ENCODE measurements at regions not wholly inside any gene's neighbourhood (a gene's known extent, or its start where the extent isn't known, plus 50 kb on each side); places are given as distances from the start of the nearest gene placed in this dataset.

- no peak for DNase-seq (ENCODE audit: low spot score)
Measured at GRCh38 chr18:46346896-46347630, 242.9 kb downstream of the HAUS1 start.

- no peak for DNase-seq (ENCODE audit: low spot score)
Measured at GRCh38 chr18:46350598-46351159, 246.5 kb downstream of the HAUS1 start.

- no peak for DNase-seq (ENCODE audit: low spot score)
Measured at GRCh38 chr18:46352520-46353250, 248.5 kb downstream of the HAUS1 start.

- no peak for DNase-seq (ENCODE audit: low spot score)
Measured at GRCh38 chr18:46353460-46353859, 249.3 kb downstream of the HAUS1 start.

GRCh38 chr18:46356278-46357033, 252.3 kb downstream of the HAUS1 start:
- DNase-seq (ENCODE audit: low spot score): no peak

GRCh38 chr18:46360102-46360699, 256.0 kb downstream of the HAUS1 start:
- DNase-seq (ENCODE audit: low spot score): no peak

- DNase-seq (ENCODE audit: low spot score): peak; percentile 35
Measured at GRCh38 chr18:46360866-46361265, 256.7 kb downstream of the HAUS1 start.

- DNase-seq (ENCODE audit: low spot score): no peak
Measured at GRCh38 chr18:46362533-46362932, 258.3 kb downstream of the HAUS1 start.

GRCh38 chr18:46364048-46364447, 259.9 kb downstream of the HAUS1 start:
- DNase-seq (ENCODE audit: low spot score): no peak

- DNase-seq (ENCODE audit: low spot score): no peak
Measured at GRCh38 chr18:46366201-46366600, 262.0 kb downstream of the HAUS1 start.

GRCh38 chr18:46366751-46367376, 262.7 kb downstream of the HAUS1 start:
- DNase-seq (ENCODE audit: low spot score): peak; percentile 74

GRCh38 chr18:46369323-46369722, 265.1 kb downstream of the HAUS1 start:
- no peak for DNase-seq (ENCODE audit: low spot score)

GRCh38 chr18:46370898-46371297, 266.7 kb downstream of the HAUS1 start:
- no peak for DNase-seq (ENCODE audit: low spot score)

GRCh38 chr18:46372670-46373069, 268.5 kb downstream of the HAUS1 start:
- no peak for DNase-seq (ENCODE audit: low spot score)

GRCh38 chr18:46373131-46373530, 268.9 kb downstream of the HAUS1 start:
- DNase-seq (ENCODE audit: low spot score): no peak

- DNase-seq (ENCODE audit: low spot score): no peak
Measured at GRCh38 chr18:46373791-46374190, 269.6 kb downstream of the HAUS1 start.

GRCh38 chr18:46374850-46375249, 270.7 kb downstream of the HAUS1 start:
- no peak for DNase-seq (ENCODE audit: low spot score)

- DNase-seq (ENCODE audit: low spot score): no peak
Measured at GRCh38 chr18:46377557-46377956, 273.4 kb downstream of the HAUS1 start.

GRCh38 chr18:46378126-46378863, 274.1 kb downstream of the HAUS1 start:
- DNase-seq (ENCODE audit: low spot score): no peak

GRCh38 chr18:46378864-46379207, 274.7 kb downstream of the HAUS1 start:
- no peak for DNase-seq (ENCODE audit: low spot score)
